DMS53 (cell line): ENCODE measurements at regions not wholly inside any gene's neighbourhood (a gene's known extent, or its start where the extent isn't known, plus 50 kb on each side); places are given as distances from the start of the nearest gene placed in this dataset.
"Not testable (repeated sequence)": the region's sequence is repeated elsewhere in the genome, so short reads cannot be mapped to it uniquely, and the experiment has no call there.

Source experiments
- DNase-seq: peaks from one replicate; lab custom pipeline; 2025; lab: John Stamatoyannopoulos, UW

- no peak for DNase-seq
Observed at GRCh38 chr3:147153830-147154539, 252.4 kb downstream of the ZIC4 start.

GRCh38 chr3:147152476-147152875 lies 253.9 kb downstream of the ZIC4 start:
- no peak for DNase-seq

GRCh38 chr3:147141516-147142288 lies 264.6 kb downstream of the ZIC4 start:
- no peak for DNase-seq

- no peak for DNase-seq
Observed at GRCh38 chr3:147139341-147139740, 267.0 kb downstream of the ZIC4 start.

GRCh38 chr3:147132168-147132567 lies 274.2 kb downstream of the ZIC4 start:
- no peak for DNase-seq

GRCh38 chr3:147130461-147130860 lies 275.9 kb downstream of the ZIC4 start:
- no peak for DNase-seq

GRCh38 chr3:147129665-147130064 lies 276.7 kb downstream of the ZIC4 start:
- DNase-seq: no peak

GRCh38 chr3:147122350-147122749 lies 284.0 kb downstream of the ZIC4 start:
- no peak for DNase-seq

GRCh38 chr3:147119989-147120388 lies 286.4 kb downstream of the ZIC4 start:
- peak; percentile 45 for DNase-seq

- DNase-seq: no peak
Observed at GRCh38 chr3:147119346-147119745, 287.0 kb downstream of the ZIC4 start.

GRCh38 chr3:147118611-147119010 lies 287.7 kb downstream of the ZIC4 start:
- no peak for DNase-seq

GRCh38 chr3:147117631-147118030 lies 288.7 kb downstream of the ZIC4 start:
- no peak for DNase-seq

GRCh38 chr3:147113293-147114044 lies 292.9 kb downstream of the ZIC4 start:
- no peak for DNase-seq

GRCh38 chr3:147099076-147099475 lies 307.3 kb downstream of the ZIC4 start:
- no peak for DNase-seq

- DNase-seq: no peak
Observed at GRCh38 chr3:147090461-147090860, 315.9 kb downstream of the ZIC4 start.

- DNase-seq: no peak
Observed at GRCh38 chr3:147089286-147089685, 317.1 kb downstream of the ZIC4 start.

- DNase-seq: not testable (repeated sequence)
Observed at GRCh38 chr3:147059500-147059899, 346.8 kb downstream of the ZIC4 start.

- DNase-seq: no peak
Observed at GRCh38 chr3:147049821-147050220, 356.5 kb downstream of the ZIC4 start.

GRCh38 chr3:147049305-147049704 lies 357.0 kb downstream of the ZIC4 start:
- no peak for DNase-seq

GRCh38 chr3:147046916-147047315 lies 359.4 kb downstream of the ZIC4 start:
- no peak for DNase-seq

- DNase-seq: no peak
Observed at GRCh38 chr3:147038481-147038880, 367.9 kb downstream of the ZIC4 start.

GRCh38 chr3:147034359-147034758 lies 372.0 kb downstream of the ZIC4 start:
- DNase-seq: no peak

GRCh38 chr3:147030274-147030673 lies 376.1 kb downstream of the ZIC4 start:
- DNase-seq: no peak
